Fibroblast of villous mesenchyme (primary cell): ENCODE measurements at regions not wholly inside any gene's neighbourhood (a gene's known extent, or its start where the extent isn't known, plus 50 kb on each side); places are given as distances from the start of the nearest gene placed in this dataset.

Experiments used
- DNase-seq: peaks from one replicate; pipeline ENCODE4 v3.0.0-alpha.2; 2010; ENCODE audit warnings: low read depth
- H3K4me3 ChIP-seq: 2 replicates; pipeline ENCODE4 v1.5.1; 2011; ENCODE audit warnings: low read depth, mild to moderate bottlenecking, low read length
- TF ChIP-seq, protein P1 (sequence below): IDR thresholded peaks from 2 replicates; pipeline ENCODE4 v1.5.1; 2012; ENCODE audit warnings: low read depth, mild to moderate bottlenecking, low read length; ENCODE audit not compliant: insufficient read depth

DNA sequence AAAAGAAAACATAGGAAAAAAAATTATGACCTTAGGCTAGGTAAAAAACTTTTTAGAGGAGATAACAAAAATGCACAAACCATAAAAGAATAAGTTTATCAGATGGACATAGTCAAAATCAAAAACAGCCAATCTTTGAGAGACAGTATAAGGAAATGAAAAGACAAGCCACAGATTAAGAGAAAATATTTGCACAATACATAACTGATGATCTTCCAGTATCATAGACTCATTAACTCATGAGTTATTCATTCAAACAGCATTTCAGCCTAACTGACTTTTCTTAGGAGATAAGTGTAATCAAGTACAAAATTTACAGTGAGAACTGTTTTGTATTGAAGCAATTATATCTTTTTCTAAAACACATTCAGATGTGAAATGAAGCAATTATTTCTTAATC is 183.8 kb downstream of the FBXO8 start:
- no peak overlapping the region for H3K4me3 ChIP-seq
- no peak for DNase-seq
- TF ChIP-seq, protein P1, sequence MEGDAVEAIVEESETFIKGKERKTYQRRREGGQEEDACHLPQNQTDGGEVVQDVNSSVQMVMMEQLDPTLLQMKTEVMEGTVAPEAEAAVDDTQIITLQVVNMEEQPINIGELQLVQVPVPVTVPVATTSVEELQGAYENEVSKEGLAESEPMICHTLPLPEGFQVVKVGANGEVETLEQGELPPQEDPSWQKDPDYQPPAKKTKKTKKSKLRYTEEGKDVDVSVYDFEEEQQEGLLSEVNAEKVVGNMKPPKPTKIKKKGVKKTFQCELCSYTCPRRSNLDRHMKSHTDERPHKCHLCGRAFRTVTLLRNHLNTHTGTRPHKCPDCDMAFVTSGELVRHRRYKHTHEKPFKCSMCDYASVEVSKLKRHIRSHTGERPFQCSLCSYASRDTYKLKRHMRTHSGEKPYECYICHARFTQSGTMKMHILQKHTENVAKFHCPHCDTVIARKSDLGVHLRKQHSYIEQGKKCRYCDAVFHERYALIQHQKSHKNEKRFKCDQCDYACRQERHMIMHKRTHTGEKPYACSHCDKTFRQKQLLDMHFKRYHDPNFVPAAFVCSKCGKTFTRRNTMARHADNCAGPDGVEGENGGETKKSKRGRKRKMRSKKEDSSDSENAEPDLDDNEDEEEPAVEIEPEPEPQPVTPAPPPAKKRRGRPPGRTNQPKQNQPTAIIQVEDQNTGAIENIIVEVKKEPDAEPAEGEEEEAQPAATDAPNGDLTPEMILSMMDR, result no peak

DNA sequence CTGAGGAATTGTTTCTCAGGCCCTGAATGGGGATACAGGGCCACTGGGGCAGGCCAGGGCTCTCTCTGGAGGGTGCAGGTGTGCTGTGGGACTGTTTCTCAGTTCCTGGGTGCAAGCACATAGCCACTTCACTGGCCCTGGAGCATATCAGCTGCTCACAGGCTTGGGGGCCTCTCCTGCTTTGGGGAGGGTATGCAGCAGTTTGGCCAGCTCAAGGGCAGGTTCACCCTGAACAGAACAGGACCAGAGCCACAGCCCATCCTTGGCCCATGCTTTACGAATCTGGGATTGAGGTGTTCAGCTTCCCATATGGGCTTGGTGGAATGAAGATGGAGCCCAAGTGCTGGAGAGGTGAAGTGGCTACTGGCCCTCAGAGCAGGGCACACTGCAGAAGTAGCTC is 186.5 kb downstream of the FBXO8 start:
- TF ChIP-seq, protein P1, result no peak
- no peak for DNase-seq

DNA sequence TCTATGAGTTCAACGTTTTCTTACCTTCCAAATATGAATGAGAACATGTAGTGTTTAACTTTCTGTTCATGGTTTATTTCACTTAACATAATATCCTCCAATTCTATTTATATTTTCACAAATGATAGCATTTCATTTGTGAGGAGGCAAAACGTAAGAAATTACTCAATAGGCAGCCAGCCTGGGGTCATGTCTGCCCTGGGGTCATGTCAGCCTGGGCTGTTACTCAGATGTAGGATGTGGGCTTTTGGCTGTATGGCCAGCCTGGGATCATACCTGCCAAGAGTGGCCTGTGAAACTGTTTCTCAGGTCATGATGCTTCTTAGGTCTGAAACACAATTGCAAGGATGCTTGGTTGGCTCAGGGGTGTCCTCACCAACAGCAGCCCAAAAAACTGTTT is 187.0 kb downstream of the FBXO8 start:
- DNase-seq, result no peak
- no peak overlapping the region for H3K4me3 ChIP-seq
- TF ChIP-seq, protein P1, result no peak

More for the DNA sequence above, 186.5 kb downstream of the FBXO8 start:
- no peak overlapping the region for H3K4me3 ChIP-seq

DNA sequence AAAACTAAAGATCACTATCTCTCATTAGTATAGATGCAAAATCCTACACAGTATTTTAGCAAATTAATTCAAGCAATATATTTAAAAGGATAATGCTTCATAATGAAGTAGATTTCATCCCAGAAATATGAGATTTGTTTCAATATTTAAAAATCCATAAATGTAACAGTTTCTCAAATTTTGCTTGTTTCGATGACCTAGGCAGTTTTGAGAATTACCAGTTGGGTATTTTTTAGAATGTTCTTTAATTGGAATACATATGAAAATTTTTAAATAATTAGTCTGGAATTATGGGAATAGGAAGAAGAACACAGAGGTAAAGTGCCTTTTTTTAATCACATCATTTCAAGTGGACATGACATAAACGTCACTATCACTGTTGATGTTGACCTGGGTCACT is 192.3 kb downstream of the FBXO8 start:
- DNase-seq, result no peak
- no peak overlapping the region for H3K4me3 ChIP-seq
- TF ChIP-seq, protein P1, result no peak

DNA sequence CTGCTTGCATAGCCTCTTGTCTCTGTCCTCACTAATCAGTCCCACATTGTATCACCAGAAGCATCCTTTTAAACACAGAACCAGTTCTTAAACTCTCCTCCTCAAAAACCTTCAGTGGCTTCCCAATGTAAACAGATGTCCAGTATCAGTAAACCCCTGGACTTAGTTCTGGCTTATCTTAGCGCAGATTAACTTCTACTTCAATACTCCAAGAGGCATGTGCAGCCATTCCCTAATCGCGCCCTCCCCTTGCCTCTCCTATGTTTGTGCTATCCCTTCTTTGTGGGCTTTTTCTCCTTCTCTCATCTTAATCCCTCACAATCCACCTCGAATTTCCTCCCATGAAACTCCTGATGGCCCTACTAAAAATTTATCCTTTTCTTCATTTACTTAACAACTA is 193.8 kb downstream of the FBXO8 start:
- H3K4me3 ChIP-seq, result no peak overlapping the region
- TF ChIP-seq, protein P1, result no peak
- peak; percentile 77 for DNase-seq

DNA sequence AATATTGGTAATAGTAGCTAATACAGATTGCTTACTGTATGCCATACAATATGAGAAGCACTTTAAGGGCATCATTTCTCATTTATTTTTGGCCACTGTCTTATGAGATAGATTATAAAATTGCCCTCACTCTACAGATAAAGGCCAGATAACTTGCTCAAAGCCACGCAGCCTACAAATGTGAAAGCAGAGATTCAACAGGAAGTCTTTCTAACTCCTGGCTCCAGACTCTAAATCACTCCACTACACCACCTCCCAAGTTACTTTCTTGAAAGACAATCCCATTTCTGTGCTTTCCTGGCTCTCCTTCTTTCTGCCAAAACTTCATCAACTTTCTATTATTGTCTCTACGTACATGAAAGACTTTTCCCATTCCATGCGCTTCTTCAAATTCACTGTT is 194.7 kb downstream of the FBXO8 start:
- DNase-seq, result peak; percentile 14
- TF ChIP-seq, protein P1, result no peak
- H3K4me3 ChIP-seq, result no peak overlapping the region
